ENCODE measurements at regions not wholly inside any gene's neighbourhood (a gene's known extent, or its start where the extent isn't known, plus 50 kb on each side); places are given as distances from the start of the nearest gene placed in this dataset.
"Not testable (repeated sequence)": the region's sequence is repeated elsewhere in the genome, so short reads cannot be mapped to it uniquely, and the experiment has no call there.

DNA sequence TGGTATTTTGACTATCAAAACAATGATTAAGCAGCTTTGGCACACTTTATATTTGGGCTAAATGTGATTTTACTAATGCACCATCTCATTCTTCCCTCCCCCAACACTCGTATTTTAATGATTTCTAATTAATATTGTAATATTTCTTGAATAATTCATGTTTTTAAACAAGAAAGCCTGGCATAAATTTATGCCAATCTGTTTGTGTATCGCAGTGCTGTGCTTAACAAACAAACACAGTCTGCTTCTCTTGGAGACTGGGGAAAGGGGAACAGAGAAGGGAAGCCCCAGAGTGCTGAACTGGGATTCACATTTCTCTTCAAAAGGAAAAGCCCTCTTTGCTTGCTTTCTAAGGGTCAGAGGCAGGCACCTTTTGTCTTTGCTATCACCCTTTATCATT is 496.9 kb upstream of the STXBP6 start:
- no peak for DNase-seq (ENCODE audit: low read depth)

GRCh38 chr14:25537846-25538455 is 488.0 kb upstream of the STXBP6 start:
- DNase-seq (ENCODE audit: low read depth): no peak

GRCh38 chr14:25526290-25526689 is 476.3 kb upstream of the STXBP6 start:
- DNase-seq (ENCODE audit: low read depth): no peak

GRCh38 chr14:25522926-25523325 is 473.0 kb upstream of the STXBP6 start:
- no peak for DNase-seq (ENCODE audit: low read depth)

DNA sequence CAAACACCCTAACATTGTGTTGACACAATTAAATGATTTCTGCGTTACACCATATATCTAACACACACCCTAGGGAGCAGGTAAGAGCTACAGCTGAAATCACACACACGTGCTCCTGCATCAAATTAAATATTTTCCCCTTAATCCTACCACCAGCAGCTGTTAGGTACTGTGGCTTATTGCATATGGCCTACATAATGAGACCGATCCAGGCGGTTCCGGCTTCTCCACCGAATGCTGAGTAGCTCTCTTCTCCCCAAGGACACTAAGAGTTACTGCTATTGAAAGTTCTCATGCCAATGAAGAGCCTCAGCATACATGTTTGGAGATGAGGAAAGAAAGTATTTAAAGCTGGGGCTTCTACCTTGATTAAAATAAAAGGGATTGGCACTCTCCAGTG is 472.2 kb upstream of the STXBP6 start:
- no peak for DNase-seq (ENCODE audit: low read depth)

GRCh38 chr14:25521616-25522015 is 471.7 kb upstream of the STXBP6 start:
- DNase-seq (ENCODE audit: low read depth): no peak

GRCh38 chr14:25520821-25521220 is 470.9 kb upstream of the STXBP6 start:
- no peak for DNase-seq (ENCODE audit: low read depth)

- no peak for DNase-seq (ENCODE audit: low read depth)
These were observed 468.4 kb upstream of the STXBP6 start for GRCh38 chr14:25518364-25518763.

DNA sequence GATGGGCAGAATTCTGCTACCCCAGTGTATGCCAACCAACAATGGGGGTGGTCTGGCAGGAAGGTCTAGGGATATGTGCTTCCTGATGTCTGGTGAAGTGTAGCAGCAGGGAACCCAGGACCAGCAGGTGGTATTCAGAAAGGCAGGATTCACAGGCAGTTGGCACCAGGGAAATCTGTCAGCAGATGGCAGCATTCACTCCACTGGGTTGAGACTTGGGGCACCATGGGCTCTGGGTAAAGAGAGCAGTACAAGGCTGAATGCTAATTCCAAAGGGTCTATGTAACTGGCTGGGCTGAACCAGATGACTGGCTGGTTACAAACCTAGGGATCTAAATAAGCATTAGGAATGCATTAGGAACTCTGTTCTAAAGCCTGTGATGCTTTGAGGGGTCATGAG is 466.9 kb upstream of the STXBP6 start:
- DNase-seq (ENCODE audit: low read depth): no peak

- no peak for DNase-seq (ENCODE audit: low read depth)
These were observed 458.9 kb upstream of the STXBP6 start for GRCh38 chr14:25508845-25509244.

GRCh38 chr14:25501749-25502148 is 451.8 kb upstream of the STXBP6 start:
- no peak for DNase-seq (ENCODE audit: low read depth)

DNA sequence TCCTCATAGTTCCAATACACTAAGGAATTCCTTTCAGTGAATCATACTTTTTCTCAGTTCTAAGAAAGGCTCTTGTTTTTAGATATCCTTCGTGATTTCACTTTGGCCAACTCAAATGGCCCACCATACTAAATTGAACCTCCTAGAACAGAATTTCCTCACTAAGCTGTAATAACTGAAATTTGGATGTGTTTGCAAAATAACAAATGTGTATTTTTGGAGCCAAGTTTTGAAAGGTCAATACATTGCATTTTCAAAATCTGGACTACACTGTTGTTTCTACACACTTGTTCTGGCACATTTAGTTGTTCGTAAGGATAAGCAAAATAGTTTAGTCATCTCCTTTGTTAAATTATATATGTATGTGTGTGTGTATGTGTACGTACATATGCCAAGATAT is 439.0 kb upstream of the STXBP6 start:
- DNase-seq (ENCODE audit: low read depth): no peak

- DNase-seq (ENCODE audit: low read depth): no peak
These were observed 435.4 kb upstream of the STXBP6 start for GRCh38 chr14:25485381-25485780.

DNA sequence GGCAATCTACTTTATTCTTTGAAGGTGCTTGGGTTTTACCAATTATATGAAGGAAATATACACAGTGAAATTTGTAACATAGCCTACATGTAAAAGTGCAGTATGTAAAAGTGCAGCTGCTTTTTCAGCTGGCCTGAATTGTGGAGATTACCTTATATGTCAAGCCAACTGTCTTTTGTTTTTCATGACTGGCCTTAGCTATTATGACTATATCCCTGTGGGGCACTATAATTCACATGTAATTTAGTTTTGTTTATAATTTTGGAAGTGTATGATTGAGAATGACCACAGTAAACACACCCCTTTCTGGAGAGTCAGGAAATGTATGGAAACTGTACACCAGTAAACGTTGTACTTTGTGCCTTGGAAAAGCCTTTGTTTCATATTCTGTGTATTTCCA is 435.0 kb upstream of the STXBP6 start:
- no peak for DNase-seq (ENCODE audit: low read depth)

DNA sequence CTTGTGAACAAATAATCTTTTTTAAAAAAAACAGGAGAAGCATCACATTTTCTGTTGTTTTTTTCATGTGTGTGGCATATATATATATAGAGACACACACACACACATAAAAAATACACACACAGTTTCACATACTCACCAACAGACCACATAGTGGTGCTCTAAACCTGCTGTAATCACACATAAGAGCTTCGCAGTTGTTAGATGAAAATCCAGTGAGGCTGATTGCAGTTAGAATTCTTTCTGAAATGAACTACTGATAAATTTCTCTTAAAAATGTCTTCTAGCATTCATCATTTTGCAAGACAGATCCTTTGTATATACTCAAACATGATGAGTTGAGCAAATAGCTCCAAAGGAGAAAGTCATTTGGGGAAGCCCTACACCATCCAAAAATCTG is 434.3 kb upstream of the STXBP6 start:
- DNase-seq (ENCODE audit: low read depth): no peak

- no peak for DNase-seq (ENCODE audit: low read depth)
These were observed 427.6 kb upstream of the STXBP6 start for GRCh38 chr14:25477316-25478098.

GRCh38 chr14:25472700-25473099 is 422.8 kb upstream of the STXBP6 start:
- DNase-seq (ENCODE audit: low read depth): no peak

DNA sequence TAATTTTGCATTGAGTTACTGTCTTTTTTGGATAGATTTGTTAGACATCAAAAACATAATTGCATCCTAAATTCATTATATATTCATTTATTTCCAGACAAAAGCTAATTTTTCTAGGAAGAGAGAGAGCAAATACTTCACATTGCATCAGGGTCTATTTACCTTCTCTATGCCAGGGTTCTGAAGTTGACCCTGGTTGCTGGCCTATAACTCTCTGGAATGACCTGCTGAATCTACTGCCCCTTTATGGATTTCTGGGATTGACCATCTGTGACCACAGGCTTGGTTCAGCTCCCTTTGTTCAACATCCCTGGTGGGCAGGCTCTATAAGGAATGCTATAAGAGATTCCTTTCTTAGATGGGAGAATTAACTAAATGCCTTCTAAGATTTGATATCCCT is 414.8 kb upstream of the STXBP6 start:
- DNase-seq (ENCODE audit: low read depth): no peak

DNA sequence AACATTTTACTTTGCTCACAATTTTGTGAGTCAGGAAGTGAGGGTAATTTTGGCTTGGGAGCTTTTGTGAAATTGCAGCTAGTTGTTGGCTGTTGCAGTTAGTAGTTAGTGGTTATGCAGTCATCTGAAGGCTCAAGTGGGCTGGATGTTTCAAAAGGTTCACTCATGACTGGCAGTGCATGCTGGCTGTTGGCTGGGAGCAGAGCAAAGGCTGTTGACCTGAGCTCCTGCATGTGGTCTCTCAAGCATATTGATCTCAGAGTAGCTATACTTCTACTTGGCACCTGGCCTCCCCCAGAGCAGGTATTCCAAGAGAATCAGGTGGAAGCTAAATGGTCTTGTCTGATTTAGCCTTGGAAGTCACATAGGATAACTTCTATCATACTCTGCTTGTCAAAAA is 414.1 kb upstream of the STXBP6 start:
- no peak for DNase-seq (ENCODE audit: low read depth)

DNA sequence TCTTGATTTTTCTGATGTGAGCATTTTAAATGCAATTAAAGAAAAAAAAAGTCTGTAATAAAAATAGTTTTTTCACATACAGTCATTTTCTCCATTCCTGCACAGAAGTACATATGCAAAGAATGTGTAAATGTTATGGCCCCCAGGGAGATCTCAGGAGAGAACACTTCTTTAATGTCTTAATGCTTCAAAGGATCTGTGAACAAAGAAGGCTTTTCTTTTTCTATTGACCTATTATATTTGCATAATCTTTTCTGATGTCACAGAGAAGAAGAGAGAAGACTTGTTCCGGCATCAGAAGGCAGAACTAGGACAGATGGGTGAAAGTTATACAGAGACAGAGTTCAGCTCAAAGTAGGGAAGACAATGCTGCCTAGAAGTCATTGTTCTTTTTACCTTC is 413.5 kb upstream of the STXBP6 start:
- DNase-seq (ENCODE audit: low read depth): no peak

DNA sequence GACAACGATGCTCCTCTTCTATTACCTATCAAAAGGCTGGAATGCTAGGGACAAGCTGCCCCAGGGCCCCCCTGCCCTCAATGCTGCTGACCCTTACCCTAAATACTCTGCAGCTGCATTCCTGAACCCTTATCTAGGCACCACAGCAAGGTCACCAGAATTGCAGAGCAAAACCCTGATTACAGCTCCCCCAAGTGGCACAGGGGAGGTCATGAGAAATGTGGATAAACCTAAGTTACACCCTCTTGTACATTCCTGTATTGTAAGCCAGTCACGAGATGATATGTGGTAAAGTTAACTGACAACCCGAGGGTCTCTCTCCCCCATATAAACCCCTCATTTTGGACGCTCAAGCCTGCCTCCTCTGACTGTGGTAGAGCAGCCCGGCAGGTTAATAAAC is 411.8 kb upstream of the STXBP6 start:
- no peak for DNase-seq (ENCODE audit: low read depth)

DNA sequence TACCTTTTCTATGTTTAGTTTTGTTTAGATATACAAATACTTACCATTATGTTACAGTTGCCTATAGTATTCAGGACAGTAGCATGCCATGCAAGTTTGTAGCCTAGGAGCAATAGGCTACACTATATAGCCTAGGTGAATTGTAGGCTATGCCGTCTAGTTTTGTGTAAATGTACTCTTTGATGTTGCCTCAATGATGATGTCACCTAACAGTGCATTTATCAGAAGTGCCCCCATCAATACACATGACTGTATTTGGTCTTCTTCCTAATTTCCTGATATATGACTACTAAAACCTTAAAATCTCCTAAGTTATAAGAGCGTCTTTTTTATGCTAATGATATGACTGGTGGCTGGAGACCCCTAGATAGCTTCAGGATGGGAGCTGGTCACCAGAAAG is 394.4 kb upstream of the STXBP6 start:
- no peak for DNase-seq (ENCODE audit: low read depth)

DNA sequence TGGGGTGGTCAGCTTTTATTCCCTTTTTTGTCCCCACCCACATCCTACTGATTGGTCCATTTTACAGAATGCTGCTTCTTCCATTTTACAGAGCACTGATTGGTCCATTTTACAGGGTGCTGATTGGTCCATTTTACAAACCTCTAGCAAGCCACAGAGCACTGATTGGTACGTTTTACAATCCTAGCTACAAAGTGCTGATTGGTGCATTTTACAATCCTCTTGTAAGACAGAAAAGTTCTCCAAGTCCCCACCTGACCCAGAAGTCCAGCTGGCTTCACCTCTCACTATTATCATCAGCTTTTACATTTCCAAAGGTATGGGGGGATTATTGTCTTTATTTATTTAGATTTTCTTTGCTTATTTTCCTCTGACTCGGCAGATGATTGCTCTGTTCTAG is 390.4 kb upstream of the STXBP6 start:
- DNase-seq (ENCODE audit: low read depth): not testable (repeated sequence)

GRCh38 chr14:25436906-25437305 is 387.0 kb upstream of the STXBP6 start:
- no peak for DNase-seq (ENCODE audit: low read depth)
